Left cardiac atrium (tissue), 4 donors: ENCODE measurements at regions not wholly inside any gene's neighbourhood (a gene's known extent, or its start where the extent isn't known, plus 50 kb on each side); places are given as distances from the start of the nearest gene placed in this dataset.

ENCODE experiments used
- ATAC-seq, 2 donors: fragments of 200-7000 bp; cut with Tn5 transposase; one replicate each; pipeline ENCODE4 v1.9.1; 2020; ENCODE audit warnings: mild to moderate bottlenecking in 2 of 2, moderate library complexity in 2 of 2
- DNase-seq: peaks from one replicate; pipeline ENCODE4 v3.0.0-alpha.2; 2020
- intact Hi-C, 2 donors: fragments of 100-400 bp; cut with DNase I; formaldehyde crosslinking; loops; one replicate each; pipeline versions ENCODE4 v1.14.1 to v1.15.1; 2022 to 2023
- donor health status: DM: no; HTN: yes; CAD: no.
- donor health status: DM: no; HTN: yes; CAD: no; lungs with severe emphysema.
- donor health status: DM: yes; HTN: yes; CAD: no.
- donor health status: Dilated cardiomyopathy.

DNA sequence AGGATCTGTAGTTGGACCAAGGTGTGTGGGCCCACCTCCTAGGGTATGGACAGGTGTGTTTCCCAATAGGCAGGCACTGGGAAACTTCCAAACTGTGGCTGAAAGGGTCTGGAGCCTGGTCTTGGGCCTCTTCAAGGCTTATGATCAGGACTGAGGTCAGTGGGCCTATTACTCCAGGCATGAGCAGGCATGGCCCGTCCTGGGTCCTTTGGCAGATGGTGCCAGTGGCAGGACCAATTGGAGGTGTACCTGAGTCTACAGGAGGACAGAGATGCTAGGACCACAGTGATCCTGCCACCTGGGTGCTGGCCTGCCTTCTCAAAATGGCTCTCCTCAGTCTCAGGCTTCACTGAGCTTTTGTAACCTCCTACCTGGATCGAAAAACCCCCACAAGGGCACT lies 95.4 kb downstream of the RAB18 start:
- DNase-seq (no peak), ATAC-seq (no peak)
- intact Hi-C loops: no loop called here

DNA sequence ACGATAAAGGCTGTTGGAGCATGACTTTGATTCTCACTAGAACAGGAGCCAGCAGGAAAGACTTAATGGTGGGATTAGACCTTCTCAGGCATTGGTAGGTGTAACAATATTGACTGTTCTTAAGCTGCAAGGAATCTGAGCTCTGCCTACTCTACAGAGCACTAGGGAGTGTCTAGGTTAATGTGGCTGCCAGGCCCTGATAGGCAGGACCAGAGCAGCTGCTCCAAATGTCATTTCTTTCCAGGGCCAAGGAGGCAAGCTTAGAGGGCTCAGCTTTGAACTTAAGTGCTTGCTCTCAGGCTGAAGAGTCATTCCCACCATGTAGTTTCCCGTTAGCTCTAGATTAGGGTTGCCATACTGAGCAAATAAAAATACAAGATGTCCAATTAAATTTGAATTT lies 96.8 kb downstream of the RAB18 start:
- intact Hi-C loops: no loop called here
- DNase-seq: no peak
- ATAC-seq: no peak

DNA sequence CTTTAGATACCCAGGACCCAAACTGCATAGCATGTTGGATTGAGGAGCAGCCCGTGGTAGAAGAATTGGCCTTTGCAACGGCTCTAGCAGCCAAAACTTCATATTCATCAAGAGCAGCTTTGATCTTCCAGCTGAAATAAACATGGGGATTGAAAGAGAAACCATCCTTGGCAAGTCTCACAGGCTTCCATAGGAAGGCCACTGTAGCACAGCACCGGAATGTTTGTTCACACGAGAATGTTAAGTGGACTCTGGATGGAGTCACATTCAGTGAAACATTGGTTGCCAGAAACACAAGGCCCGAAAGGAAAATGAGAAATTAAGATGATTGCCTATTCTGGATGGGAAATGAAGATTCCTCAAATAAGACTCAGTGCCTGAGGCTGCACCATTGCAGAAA lies 97.4 kb downstream of the RAB18 start:
- intact Hi-C loops: no loop called here
- ATAC-seq (no peak), DNase-seq (no peak)

DNA sequence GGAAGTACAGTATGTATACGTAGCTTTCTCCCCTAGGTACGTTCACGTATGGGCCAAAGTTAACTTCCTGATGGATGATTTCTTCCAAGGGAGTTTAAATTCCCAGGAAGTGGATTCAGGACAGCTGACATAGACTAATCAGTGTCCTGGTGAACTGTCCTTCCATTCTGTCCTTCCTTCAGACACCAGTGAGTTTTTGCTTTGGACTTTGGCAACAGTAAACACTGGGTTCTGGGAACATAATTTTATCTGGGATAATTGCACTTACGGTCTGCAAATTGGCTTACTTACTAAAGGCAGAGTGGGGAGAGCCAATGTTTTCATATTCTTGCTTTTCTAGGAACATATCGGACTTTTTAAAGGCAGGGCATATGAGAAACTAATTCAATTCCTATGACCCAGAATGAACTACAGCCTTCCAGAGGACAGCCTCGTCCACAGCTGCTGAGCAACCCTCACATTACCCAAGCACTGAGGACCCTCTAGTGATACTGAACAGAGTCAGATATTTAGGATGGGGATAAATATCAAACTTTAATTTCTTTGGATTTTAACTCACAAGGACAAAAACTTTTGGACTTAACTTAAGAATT lies 97.9 kb downstream of the RAB18 start:
- ATAC-seq: peak in 1 of 2 donors; percentile 34
- intact Hi-C loops: no loop called here
- DNase-seq: no peak

DNA sequence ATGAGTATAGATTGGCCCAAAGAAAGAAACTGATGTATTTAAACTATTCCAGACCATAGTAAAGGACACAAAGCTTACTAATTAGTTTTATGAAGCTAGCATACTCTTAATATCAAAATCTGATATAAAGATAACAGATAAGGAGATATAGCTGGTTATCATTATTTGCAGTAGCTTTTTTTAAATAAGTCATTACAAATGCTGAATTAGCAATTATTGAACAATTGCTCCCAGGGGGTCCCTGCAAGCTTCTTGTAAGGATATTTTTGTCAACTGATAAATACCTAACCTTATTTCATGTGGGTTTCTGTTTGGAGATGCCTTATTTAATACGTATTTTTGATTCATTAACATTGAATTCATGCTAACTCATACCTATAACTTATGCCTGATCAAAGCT lies 99.0 kb downstream of the RAB18 start:
- DNase-seq (no peak), ATAC-seq (no peak)
- intact Hi-C loops: no loop called here

DNA sequence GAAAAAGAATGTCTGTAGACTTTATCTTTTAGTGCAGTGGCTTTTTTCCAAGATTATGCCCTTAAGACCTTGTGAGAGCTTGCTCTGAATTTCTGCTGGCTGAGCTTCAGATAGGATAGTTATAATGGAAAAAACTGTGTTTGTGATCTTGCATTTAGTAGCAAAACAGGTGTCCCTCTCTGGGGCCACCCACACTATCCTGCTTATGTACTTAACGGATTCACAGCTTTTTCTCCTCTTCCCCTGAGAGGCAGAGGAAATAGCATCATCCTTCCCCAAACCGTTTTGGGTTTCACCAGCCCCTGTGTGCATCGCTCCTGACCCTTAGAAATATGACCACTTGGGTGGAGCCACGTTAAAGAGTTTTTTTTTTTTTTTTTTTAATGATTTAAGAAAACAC lies 101.2 kb downstream of the RAB18 start:
- DNase-seq (no peak), ATAC-seq (no peak)
- intact Hi-C loops: no loop called here

DNA sequence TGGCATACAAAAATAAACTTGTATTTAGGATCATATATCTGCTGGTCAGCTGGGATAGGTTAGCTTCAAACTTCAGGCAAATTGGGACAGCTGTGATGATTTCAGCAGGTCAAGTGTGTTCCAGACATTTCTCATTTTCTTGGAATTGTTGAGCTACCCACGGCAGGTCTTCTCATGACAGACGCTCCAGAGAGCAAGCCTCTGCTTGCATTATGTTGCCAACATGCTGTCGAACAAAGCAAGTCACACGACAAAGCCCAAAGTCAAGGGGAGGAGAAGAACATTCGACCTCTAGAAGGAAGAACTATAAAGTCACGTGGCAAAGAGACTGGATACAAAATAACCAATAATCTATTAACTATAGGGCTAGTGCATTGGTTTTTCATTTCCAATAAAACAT lies 103.5 kb downstream of the RAB18 start:
- intact Hi-C loops: no loop called here
- DNase-seq: no peak
- ATAC-seq: no peak

DNA sequence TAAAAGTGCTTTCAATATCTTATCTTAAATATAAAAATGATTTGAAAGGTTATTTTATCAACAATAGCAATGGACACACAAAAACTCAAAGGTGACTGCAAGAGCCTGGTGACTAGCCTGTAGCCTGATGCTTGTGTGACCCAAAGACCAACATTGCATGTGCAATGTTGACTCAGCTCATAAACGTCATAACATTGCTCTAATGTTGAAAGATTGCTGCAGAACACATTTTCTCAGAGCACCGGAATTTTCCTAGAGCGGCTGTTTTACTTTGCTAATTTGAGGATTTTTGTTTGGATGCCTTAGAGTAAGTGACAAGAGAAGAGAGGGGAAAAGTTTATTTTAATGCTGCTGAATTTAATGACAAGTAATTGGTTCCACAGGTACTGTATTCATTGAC lies 107.1 kb downstream of the RAB18 start:
- DNase-seq: no peak

DNA sequence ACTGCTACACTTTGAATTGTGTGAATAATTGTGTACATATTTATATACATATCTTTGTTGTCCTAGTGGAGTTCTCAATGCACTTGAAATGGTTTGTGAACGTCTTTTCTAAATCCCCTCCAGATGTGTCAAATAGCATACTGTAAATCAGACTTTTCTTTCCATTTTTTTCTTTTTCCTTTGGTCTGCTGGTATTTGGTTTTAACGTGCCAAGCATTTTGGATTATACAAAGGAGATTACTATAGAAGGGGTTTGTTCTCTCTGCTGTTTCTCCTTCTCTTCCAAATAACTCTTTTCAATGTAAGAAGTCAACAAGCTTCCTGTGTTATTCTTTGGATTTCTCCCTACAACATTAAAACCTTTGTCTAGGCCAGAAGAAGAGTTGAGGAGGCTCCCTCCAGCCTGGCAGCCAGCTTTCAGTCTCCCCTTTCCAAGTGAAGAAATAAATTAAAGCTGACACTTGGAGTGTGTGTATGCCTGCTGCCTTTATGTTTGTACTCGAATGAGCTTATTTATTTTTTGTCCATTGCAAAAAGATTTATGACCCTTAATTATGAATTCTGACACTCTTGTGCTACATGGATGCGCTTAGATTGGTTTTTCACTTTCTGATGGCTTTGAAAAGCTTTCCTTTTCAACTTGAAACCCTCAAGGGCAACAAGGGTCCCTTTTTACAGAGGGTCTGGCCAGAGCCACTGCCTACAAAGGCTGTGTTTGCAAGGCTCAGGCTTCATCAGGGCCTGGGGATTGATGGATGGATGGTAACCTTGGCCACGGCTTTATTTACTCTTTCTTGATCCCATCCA lies 107.8 kb downstream of the RAB18 start:
- no peak for ATAC-seq
- no peak for DNase-seq
- intact Hi-C loops: no loop called here

More for the DNA sequence above, 107.1 kb downstream of the RAB18 start:
- no peak for ATAC-seq
- intact Hi-C loops: no loop called here

DNA sequence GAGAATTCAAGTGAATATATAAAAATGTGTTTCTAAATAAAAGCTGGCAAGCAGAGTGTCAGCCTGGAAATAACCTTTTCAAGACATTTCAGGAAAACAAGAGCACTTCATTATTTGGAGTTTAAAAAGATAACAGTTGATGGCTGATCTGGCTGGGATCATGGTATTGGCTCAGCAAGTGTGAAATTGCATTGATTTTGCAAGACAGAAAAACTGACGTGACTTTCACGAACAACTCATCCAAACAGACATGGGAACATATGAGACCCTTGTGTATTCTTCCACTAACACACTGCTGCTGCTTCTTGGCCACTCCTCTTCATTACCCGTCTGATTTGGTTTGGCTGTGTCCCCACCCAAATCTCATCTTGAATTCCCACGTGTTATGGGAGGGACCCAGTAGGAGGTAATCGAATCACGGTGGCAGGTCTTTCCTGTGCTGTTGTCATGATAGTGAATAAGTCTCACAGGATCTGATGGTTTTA lies 108.5 kb downstream of the RAB18 start:
- intact Hi-C loops: no loop called here
- no peak for DNase-seq
- no peak for ATAC-seq

DNA sequence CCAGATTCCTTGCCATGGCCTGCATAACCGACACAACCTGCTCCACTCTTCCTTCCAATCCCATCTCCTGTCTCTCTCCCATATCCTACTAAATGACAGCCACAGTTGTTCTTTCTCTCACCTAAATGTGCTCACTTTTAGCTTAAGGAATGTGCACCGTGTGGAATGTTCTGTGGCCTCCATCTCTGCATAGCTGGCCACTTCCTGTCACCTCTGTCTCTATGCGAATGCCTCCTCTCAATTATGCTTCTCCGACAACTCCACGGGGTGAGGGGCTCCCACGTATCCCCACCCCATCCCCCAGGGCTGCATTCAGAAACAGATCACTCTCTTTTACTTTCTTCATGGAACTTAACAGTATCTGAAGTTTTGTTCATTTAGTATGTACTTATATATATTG lies 110.7 kb downstream of the RAB18 start:
- ATAC-seq: no peak
- intact Hi-C loops: no loop called here

DNA sequence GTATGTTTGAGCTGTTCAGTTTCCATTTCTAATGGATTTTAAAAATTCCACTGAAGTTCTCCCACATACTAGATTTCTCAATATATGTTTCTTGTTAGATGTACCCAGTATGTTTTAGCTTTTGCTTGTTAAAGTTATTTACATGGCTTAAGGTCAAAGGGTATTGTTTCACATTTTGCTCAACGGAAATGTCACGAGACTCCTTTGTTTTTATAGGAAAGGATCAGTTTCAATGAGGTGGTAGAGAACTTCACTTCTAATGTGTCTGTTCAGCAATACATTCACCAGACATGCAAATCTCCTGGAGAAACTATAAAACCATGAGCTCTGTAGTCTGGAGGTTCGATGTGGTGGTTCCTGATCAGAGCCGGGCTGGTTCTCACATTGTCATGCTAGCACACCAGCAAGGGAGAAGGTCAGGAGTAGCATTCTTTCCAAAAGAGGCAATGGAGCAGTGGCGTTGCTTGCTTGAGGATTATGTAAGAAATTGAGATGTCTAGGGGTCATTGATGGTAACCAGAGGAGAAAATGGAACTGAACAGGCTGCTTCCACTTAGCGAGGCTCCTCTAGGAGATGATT lies 114.0 kb downstream of the RAB18 start:
- no peak for ATAC-seq
- no peak for DNase-seq
- intact Hi-C loops: no loop called here

More for the DNA sequence above, 110.7 kb downstream of the RAB18 start:
- no peak for DNase-seq

DNA sequence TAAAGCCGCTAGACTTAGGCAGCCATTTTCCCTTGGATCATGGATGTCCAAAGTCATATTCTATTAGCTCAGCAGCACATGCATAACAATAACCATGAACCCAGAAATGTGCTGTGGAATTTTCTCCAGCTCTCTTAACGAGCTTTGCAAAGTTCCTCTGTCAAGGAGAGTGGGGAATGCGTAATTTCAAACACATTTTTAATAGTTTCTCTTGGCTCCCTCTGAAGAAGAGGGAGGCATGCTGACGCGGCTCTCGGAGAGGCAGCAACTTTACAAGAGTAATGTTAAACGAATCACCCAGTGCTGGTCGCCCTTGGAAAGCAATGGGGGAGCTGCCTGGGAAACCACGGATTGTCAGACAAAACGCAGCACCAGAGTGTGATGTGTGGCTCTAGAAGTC lies 114.8 kb downstream of the RAB18 start:
- intact Hi-C loops: no loop called here
- ATAC-seq (no peak), DNase-seq (no peak)

DNA sequence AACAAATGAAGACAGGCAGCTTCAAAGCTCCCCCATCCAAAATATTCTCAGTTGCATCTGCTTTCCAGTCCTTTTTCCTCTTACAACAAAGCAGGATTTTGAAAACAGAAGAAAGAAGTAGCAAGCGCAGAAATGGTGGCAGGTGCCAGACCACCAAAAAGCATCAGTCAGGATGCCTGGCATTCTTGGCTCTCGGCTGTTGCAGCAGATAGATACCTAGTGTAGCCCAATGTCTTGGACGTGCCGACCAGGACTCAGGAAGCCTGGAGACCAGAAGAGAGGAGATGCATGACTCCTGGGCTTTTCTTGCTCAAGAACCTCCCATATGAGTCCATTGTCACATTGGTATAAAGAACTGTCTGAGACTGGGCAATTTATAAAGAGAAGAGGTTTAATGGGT lies 115.2 kb downstream of the RAB18 start:
- intact Hi-C loops: no loop called here
- no peak for ATAC-seq
- DNase-seq: no peak

DNA sequence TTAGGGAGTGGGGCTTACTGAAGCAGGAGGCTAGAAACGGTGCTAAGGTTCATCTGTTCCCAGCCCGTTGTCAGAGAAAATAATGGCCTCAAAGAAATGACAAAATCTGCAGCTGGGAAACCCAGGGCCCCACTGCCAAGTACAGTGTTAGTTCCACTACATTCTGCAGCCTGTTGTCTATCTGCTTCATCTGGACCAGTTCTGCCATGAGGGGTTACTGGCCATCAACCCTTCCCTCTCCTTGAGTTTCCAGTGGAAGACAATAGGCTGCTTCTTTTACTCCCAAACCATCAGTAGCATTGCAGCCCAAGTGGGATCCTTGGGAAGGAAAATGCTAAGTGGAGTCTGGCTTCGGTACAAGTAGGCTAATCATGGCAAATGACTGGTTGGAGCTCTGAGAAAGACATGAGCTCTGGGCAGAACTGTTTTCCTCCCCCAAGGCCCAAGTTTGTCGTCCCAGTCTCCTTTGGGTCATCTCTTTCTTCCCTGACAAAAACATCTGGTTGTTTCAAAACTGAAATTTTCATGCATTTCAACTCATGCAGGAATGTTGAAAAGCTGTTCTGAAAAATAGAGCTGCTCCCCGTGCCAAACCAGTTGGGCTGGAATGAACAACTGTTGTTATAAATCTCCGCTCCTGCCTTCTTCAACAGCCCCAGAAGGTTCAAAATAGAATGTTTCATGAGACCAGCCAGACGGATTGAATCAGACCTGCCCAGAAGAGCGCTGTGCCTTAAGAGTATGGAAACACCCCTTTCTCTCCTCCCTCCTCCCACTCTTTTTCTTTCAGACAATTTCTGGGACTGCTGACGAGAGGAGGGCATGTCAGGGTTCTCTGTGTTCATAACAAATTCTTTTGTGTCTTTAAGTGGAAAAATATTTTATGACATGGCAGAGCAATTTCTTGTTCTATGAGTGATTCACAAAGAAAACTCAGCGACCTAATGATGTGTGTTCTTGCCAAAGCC lies 116.6 kb downstream of the RAB18 start:
- DNase-seq: no peak

DNA sequence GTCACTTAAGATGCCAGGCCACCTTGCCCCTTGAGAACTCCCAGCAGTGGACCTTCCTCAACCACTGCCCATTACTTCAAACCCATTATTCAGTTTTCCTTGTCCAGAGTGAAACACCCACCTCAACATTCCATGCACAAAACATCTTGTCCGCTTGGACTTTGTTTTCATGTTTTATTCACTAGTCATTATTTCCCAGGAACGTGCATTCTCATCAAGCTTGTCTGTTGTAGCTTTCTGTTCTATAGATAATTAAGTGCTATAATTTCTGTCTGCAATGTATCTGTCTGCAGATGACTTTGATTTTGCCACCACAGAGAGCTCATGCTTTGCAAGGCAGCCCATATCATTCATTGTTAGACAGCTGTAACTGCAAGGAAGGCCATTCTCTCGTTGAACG lies 117.4 kb downstream of the RAB18 start:
- intact Hi-C loops: no loop called here
- ATAC-seq (no peak), DNase-seq (no peak)

More for the DNA sequence above, 116.6 kb downstream of the RAB18 start:
- ATAC-seq: peak; percentile 68 to 84
- intact Hi-C loops: no loop called here

DNA sequence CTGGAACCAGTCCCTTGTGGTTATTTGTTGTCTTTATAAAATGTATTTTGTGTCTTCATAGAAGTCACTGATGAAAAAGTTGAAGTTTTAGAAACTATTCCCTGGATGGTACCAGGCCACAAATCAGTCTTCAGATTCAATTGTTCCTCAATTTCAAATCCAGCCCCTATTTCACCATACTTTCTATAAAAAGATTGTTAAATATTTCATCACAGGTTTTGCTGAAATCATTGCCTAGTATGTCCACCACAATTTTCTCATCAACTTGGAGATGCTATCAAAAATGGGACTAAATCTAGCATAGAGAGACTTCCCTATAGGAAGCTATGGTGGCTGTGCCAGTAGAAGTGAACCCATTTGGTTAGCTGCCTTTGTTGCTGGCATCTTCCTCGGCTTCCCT lies 118.5 kb downstream of the RAB18 start:
- no peak for ATAC-seq
- intact Hi-C loops: no loop called here
- DNase-seq: no peak
